Putamen (tissue), 1 donor: ENCODE measurements at regions not wholly inside any gene's neighbourhood (a gene's known extent, or its start where the extent isn't known, plus 50 kb on each side); places are given as distances from the start of the nearest gene placed in this dataset.

Experiments used
- DNase-seq: peaks from one replicate; pipeline ENCODE4 v3.0.0-alpha.2; 2016; ENCODE audit warnings: low spot score

GRCh38 chr1:60173006-60173405, 99.4 kb upstream of the C1orf87 start:
- DNase-seq, result no peak

GRCh38 chr1:60171801-60172200, 98.2 kb upstream of the C1orf87 start:
- no peak for DNase-seq

GRCh38 chr1:60170709-60171108, 97.1 kb upstream of the C1orf87 start:
- no peak for DNase-seq

- no peak for DNase-seq
Measured at GRCh38 chr1:60169206-60169605, 95.6 kb upstream of the C1orf87 start.

DNA sequence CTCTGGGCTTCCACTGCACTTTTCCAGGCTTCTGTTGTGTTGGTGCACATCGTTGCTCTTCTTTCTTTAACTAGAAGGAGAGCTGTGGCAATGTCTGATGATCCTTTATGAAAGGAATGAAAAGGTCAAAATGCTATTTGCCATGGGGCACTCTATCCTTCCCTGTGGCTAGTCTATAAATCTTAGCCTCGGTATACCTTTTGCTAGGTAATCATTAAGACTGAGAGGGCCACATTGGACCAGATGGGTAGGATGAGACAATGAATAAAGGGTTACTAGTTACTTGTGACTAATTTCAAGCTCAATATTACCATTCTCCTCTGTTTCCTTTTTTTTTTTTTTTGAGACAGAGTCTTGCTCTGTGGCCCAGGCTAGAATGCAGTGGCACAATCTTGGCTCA, 89.4 kb upstream of the C1orf87 start:
- no peak for DNase-seq

DNA sequence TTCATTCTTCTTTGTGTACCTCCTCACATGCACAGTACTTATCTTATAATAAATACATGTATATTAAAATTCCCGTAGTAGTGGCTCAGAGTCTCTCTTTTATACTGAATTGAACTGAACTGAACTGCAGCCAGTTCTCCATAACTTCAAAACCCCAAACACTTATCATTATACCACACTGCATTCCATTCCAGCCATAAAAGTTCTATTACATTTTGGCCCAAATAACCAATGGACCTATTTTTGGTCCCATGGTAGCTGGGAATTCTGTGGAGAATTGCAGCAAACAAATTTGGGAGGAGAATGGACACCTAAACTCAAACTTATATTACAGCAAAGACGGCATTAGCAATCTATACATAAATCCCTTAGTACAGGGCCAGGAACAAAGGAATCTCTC, 86.6 kb upstream of the C1orf87 start:
- no peak for DNase-seq

GRCh38 chr1:60156371-60156770, 82.8 kb upstream of the C1orf87 start:
- no peak for DNase-seq

DNA sequence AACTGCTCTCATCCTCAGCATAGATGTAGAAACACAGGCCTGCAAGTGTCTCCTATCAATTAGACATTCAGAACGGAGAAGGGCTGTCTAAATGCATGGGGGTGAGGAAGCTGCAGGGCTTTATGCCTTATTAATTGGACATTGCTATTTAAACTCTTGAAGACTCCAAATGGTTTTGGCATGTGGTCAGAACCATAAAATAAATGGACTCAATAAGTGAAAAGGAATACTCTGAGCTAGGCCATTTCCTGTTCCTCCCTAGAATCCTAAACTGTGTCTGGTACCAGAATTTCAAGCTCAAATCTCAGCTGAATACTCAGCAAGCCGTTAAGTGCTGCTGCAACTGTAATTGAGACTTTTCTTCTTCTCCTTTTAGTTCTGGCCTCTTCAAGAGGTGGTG, 80.4 kb upstream of the C1orf87 start:
- no peak for DNase-seq

DNA sequence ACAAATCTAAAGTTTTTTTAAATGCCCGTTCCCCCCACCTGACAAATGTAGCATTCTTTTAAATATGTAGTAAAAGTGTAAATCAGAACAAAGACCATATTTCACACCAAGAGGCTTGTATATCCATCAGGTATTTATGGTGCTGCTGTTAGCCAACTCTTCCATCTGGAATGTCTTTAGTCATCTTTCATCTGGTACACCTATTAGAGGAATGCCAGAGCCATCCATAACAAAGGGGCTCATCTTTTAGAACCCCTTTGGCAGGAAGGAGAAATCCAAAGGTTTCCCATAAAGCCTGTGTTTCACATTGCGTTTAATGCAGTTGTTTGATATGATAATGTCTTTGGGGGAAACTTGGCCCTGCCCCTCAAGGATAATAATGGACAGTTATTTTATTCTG, 79.3 kb upstream of the C1orf87 start:
- DNase-seq, result no peak

- no peak for DNase-seq
Measured at GRCh38 chr1:60151311-60151710, 77.7 kb upstream of the C1orf87 start.

DNA sequence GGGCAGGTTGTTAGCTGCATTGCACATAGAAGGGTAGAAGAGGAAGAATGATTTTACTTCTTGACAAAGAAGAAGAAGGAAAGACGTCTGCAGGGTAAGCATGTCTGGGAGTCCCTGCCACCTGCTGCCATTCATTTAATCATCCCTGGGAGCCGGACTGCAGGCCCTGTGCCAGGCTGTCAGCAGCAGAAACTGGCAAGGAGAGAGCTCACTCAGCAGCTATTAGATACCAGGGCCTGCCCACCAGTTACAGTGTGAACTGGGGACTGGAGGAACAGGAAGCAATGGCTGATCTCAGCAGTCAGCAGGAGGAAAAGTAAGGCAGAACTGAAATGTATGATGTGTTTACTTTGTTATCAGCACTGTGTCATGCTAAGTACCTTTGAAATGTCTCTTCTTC, 75.7 kb upstream of the C1orf87 start:
- no peak for DNase-seq

- no peak for DNase-seq
Measured at GRCh38 chr1:60146884-60147283, 73.3 kb upstream of the C1orf87 start.

DNA sequence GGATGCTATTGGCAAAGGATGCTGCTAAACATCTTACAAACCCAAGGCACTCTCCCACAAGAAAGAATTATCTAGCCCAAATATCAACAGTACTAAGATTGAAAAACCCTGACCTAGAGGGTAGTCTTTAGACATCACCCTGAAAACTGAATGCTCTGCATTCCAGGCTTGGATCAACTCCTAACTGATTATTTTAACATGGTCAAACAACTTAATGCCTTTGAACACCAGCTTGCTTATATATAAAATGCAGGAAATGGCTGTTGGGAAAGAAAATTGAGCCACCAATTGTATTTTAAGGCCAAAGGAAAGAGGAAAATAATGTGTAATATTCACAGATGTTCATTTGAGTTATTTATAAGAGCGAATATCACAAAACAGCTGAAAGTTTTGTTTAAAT, 72.2 kb upstream of the C1orf87 start:
- DNase-seq, result no peak

- no peak for DNase-seq
Measured at GRCh38 chr1:60141743-60142142, 68.2 kb upstream of the C1orf87 start.

DNA sequence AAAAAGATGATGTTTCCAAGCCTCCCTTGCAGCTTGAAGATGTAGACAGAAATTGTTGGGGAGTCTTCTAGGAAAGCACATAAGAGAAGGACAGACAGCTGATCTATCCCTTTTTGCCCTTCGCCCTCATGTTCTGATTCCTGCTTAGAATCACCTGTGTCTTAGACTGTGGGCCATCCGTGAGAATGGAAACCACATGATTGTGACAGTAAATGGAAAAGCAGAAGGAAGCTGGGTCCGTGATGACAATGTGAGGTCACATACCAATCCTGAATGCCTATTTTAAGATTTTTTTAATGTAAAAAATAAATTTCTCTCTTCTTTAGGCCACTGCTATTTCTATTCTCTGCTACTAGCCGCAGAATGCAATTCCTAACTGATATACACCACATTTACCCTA, 67.7 kb upstream of the C1orf87 start:
- DNase-seq, result no peak

DNA sequence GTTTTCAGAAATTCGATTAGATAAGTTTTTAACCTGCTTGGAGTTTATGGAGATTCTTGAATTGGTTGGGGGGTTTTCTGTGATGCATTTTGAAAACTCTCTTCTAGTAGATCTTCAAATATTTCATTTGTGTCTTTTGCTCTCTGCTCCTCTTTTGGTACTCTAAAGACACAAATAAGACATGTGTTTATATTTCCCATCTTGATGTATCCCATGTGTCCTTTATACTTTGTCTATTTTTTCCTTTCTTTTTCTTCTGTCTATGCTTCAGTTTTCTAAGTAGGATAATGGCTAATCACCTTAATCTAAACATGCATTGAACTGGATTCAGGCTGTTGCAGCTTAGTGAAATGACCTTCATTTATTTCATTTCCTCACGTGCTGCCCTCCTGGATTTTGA, 63.8 kb upstream of the C1orf87 start:
- no peak for DNase-seq

GRCh38 chr1:60136395-60136794, 62.8 kb upstream of the C1orf87 start:
- no peak for DNase-seq

DNA sequence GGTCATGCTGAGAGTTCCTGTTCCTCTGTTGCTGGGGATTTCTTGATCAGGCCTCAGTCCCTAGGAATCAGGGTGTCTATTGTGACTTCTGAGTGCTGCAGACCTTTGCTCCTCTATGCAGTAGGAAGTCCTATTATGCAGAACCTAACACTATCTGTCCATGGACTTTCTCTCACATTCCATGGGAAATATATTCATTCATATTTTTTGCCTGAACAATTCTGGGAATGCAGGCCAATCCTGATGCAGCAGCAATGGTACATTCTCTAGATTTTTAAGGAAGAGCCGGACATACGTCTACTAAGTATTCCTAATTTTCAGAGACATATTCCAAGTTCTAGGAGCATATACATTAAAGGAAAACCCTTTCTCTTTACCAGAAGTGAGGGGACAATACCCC, 61.1 kb upstream of the C1orf87 start:
- DNase-seq, result no peak

DNA sequence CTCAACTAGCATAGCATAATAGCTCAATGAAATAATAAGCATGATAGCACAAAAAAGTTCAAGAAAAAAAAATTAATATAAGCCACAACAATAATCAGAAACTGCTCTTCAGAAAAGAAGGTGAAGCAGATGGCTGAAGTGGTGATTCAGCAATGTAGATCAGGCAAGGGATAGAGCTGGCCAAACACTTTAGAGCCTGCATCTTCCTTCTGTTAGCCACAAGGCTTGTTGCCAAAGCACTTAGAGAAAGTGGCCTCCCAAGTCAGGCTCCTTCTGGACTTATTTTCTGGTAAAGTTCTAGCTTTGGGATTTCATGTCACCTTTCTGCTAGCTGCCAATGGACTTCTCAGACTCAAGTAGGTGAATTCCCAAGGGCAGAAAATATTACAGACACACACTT, 60.3 kb upstream of the C1orf87 start:
- DNase-seq, result no peak

DNA sequence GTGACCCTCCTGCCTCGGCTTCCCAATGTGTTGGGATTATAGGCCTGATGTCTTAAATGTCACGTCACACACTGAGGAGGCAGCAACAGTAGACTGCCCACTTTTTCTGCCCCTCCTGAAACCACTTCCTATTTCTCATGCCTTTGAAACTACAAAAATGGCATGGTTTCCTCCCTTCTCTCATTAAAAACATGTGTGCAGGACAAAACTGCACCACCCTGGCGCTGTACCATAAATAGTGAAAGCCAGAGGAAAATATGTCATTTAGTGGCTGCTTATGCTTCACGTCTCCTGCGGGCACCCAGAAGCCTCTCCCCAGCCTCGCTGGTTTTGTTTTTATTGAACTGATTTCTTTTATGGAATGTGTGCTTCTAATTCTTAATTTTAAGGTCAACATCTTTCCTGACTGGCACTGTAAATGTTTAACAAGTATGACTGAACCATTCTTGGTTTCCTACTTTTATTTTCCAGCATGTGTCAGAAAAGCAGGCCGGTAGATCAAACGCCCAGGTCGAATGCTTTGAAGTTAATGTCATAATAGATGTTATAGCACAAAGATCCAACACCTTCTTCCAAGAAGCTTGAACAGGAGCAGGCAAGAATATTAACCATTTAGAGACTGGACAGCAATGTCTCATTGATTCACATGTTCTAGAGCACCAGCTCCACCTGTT, 59.6 kb upstream of the C1orf87 start:
- no peak for DNase-seq

DNA sequence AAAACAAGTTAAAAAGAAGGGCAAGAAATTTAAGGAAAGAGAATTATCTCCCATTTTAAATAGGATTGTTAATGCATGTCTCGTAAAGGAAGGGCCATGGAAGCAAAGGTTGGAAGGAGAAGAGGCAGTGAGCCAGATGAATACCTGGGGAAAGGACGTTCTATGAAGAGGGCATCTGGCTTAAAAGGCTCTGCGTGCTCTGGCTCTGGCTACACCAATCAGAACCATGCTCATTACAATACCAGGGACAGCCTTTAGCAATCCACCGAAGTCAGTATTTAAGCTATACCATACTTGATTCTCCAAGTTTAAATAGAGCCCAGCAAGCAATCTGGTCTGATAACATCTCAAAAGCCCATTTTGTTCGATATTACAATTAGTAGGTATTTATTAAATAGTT, 58.5 kb upstream of the C1orf87 start:
- DNase-seq, result no peak

GRCh38 chr1:60130703-60131102, 57.1 kb upstream of the C1orf87 start:
- DNase-seq, result no peak

GRCh38 chr1:60129911-60130310, 56.3 kb upstream of the C1orf87 start:
- DNase-seq, result no peak

GRCh38 chr1:60126723-60127122, 53.2 kb upstream of the C1orf87 start:
- no peak for DNase-seq
